Skeletal muscle satellite cell (primary cell): ENCODE measurements at regions not wholly inside any gene's neighbourhood (a gene's known extent, or its start where the extent isn't known, plus 50 kb on each side); places are given as distances from the start of the nearest gene placed in this dataset.

ENCODE experiments used
- H3K27me3 ChIP-seq: 2 replicates; pipeline ENCODE4 v1.7.0; 2013; ENCODE audit warnings: low read length; ENCODE audit not compliant: control insufficient read depth, insufficient read depth
- H3K36me3 ChIP-seq: 2 replicates; pipeline ENCODE4 v1.7.0; 2013; ENCODE audit warnings: mild to moderate bottlenecking, control low read depth, low read length; ENCODE audit not compliant: insufficient read depth
- H3K4me1 ChIP-seq: 2 replicates; pipeline ENCODE4 v1.7.0; 2013; ENCODE audit warnings: low read length; ENCODE audit not compliant: control insufficient read depth, insufficient read depth
- H3K4me2 ChIP-seq: 2 replicates; pipeline ENCODE4 v1.7.0; 2013; ENCODE audit warnings: mild to moderate bottlenecking, low read length
- H3K4me3 ChIP-seq: 2 replicates; pipeline ENCODE4 v1.7.0; 2013; ENCODE audit warnings: low read length
- H3K9ac ChIP-seq: 2 replicates; pipeline ENCODE4 v1.7.0; 2013; ENCODE audit warnings: mild to moderate bottlenecking, low read depth, low read length, moderate library complexity
- H3K9me3 ChIP-seq: replicated peaks from 2 replicates; pipeline ENCODE4 v1.7.0; 2013; ENCODE audit warnings: mild to moderate bottlenecking, control low read depth, low read length

- Histone ChIP-seq H3K4me3 (no peak overlapping the region), H3K9ac (no peak overlapping the region), H3K9me3 (no peaks in the 10 kb centered on the region), H3K4me1 (peaks cover 51% of the 10 kb centered on the region), H3K4me2 (no peak overlapping the region), H3K27me3 (no peaks in the 10 kb centered on the region), H3K36me3 (no peaks in the 10 kb centered on the region)
Observed at GRCh38 chr4:176843710-176844109, 51.0 kb upstream of the VEGFC start.

- H3K9me3 ChIP-seq, result no peaks in the 10 kb centered on the region
- peaks cover 44% of the 10 kb centered on the region for H3K4me1 ChIP-seq
- no peak overlapping the region for H3K4me2 ChIP-seq
- no peak overlapping the region for H3K9ac ChIP-seq
- no peaks in the 10 kb centered on the region for H3K36me3 ChIP-seq
- no peak overlapping the region for H3K4me3 ChIP-seq
- no peaks in the 10 kb centered on the region for H3K27me3 ChIP-seq
Observed at GRCh38 chr4:176844448-176844847, 51.7 kb upstream of the VEGFC start.

GRCh38 chr4:176845636-176846035, 52.9 kb upstream of the VEGFC start:
- no peaks in the 10 kb centered on the region for H3K27me3 ChIP-seq
- no peak overlapping the region for H3K9ac ChIP-seq
- no peak overlapping the region for H3K4me3 ChIP-seq
- no peak overlapping the region for H3K4me2 ChIP-seq
- no peaks in the 10 kb centered on the region for H3K36me3 ChIP-seq
- H3K4me1 ChIP-seq, result peaks cover 35% of the 10 kb centered on the region
- no peaks in the 10 kb centered on the region for H3K9me3 ChIP-seq

GRCh38 chr4:176849076-176849475, 56.4 kb upstream of the VEGFC start:
- Histone ChIP-seq H3K27me3 (no peaks in the 10 kb centered on the region), H3K4me3 (no peak overlapping the region), H3K4me1 (peaks cover 5% of the 10 kb centered on the region), H3K9ac (no peak overlapping the region), H3K9me3 (no peaks in the 10 kb centered on the region), H3K36me3 (no peaks in the 10 kb centered on the region), H3K4me2 (no peak overlapping the region)

- H3K36me3 ChIP-seq, result no peaks in the 10 kb centered on the region
- H3K9me3 ChIP-seq, result no peaks in the 10 kb centered on the region
Observed at GRCh38 chr4:176850436-176850835, 57.7 kb upstream of the VEGFC start.

GRCh38 chr4:176856421-176856820, 63.7 kb upstream of the VEGFC start:
- H3K27me3 ChIP-seq, result no peaks in the 10 kb centered on the region

More at GRCh38 chr4:176850436-176850835, 57.7 kb upstream of the VEGFC start:
- no peak overlapping the region for H3K4me2 ChIP-seq
- H3K4me3 ChIP-seq, result no peak overlapping the region
- H3K9ac ChIP-seq, result no peak overlapping the region
- no peaks in the 10 kb centered on the region for H3K4me1 ChIP-seq
- H3K27me3 ChIP-seq, result no peaks in the 10 kb centered on the region

GRCh38 chr4:176858839-176859238, 66.1 kb upstream of the VEGFC start:
- no peaks in the 10 kb centered on the region for H3K27me3 ChIP-seq
- H3K9ac ChIP-seq, result no peak overlapping the region
- H3K36me3 ChIP-seq, result no peaks in the 10 kb centered on the region
- H3K4me2 ChIP-seq, result no peak overlapping the region
- no peaks in the 10 kb centered on the region for H3K4me1 ChIP-seq
- H3K9me3 ChIP-seq, result no peaks in the 10 kb centered on the region
- H3K4me3 ChIP-seq, result no peak overlapping the region

More at GRCh38 chr4:176856421-176856820, 63.7 kb upstream of the VEGFC start:
- H3K4me2 ChIP-seq, result no peak overlapping the region
- H3K4me3 ChIP-seq, result no peak overlapping the region
- H3K36me3 ChIP-seq, result no peaks in the 10 kb centered on the region
- no peak overlapping the region for H3K9ac ChIP-seq
- H3K9me3 ChIP-seq, result no peaks in the 10 kb centered on the region
- no peaks in the 10 kb centered on the region for H3K4me1 ChIP-seq

GRCh38 chr4:176864238-176864637, 71.5 kb upstream of the VEGFC start:
- no peaks in the 10 kb centered on the region for H3K4me1 ChIP-seq
- no peak overlapping the region for H3K9ac ChIP-seq
- no peaks in the 10 kb centered on the region for H3K36me3 ChIP-seq
- no peaks in the 10 kb centered on the region for H3K9me3 ChIP-seq
- H3K4me2 ChIP-seq, result no peak overlapping the region
- no peaks in the 10 kb centered on the region for H3K27me3 ChIP-seq
- H3K4me3 ChIP-seq, result no peak overlapping the region

GRCh38 chr4:176868676-176869075, 76.0 kb upstream of the VEGFC start:
- H3K4me2 ChIP-seq, result no peak overlapping the region
- no peaks in the 10 kb centered on the region for H3K27me3 ChIP-seq
- H3K4me3 ChIP-seq, result no peak overlapping the region
- no peaks in the 10 kb centered on the region for H3K9me3 ChIP-seq
- H3K36me3 ChIP-seq, result no peaks in the 10 kb centered on the region
- H3K9ac ChIP-seq, result no peak overlapping the region
- H3K4me1 ChIP-seq, result no peaks in the 10 kb centered on the region

- Histone ChIP-seq H3K4me3 (no peak overlapping the region), H3K27me3 (no peaks in the 10 kb centered on the region), H3K9ac (no peak overlapping the region), H3K4me2 (no peak overlapping the region), H3K9me3 (no peaks in the 10 kb centered on the region), H3K4me1 (no peaks in the 10 kb centered on the region), H3K36me3 (no peaks in the 10 kb centered on the region)
Observed at GRCh38 chr4:176872461-176872860, 79.7 kb upstream of the VEGFC start.

- no peak overlapping the region for H3K9ac ChIP-seq
- H3K27me3 ChIP-seq, result no peaks in the 10 kb centered on the region
- H3K4me2 ChIP-seq, result no peak overlapping the region
- peaks cover 4% of the 10 kb centered on the region for H3K4me1 ChIP-seq
- no peaks in the 10 kb centered on the region for H3K36me3 ChIP-seq
- H3K9me3 ChIP-seq, result no peaks in the 10 kb centered on the region
- H3K4me3 ChIP-seq, result no peak overlapping the region
Observed at GRCh38 chr4:176874721-176875445, 82.2 kb upstream of the VEGFC start.

GRCh38 chr4:176875446-176875930, 82.8 kb upstream of the VEGFC start:
- H3K36me3 ChIP-seq, result no peaks in the 10 kb centered on the region
- H3K9me3 ChIP-seq, result no peaks in the 10 kb centered on the region
- H3K4me1 ChIP-seq, result peaks cover 4% of the 10 kb centered on the region
- no peak overlapping the region for H3K9ac ChIP-seq
- no peak overlapping the region for H3K4me3 ChIP-seq
- no peak overlapping the region for H3K4me2 ChIP-seq
- no peaks in the 10 kb centered on the region for H3K27me3 ChIP-seq
